Activated CD8-positive, alpha-beta T cell treated with anti-CD3 and anti-CD28 coated beads, Interleukin-2, amount 10 ng/mL, durations not matched to agents 7 days and 5 days (primary cell): ENCODE measurements at regions not wholly inside any gene's neighbourhood (a gene's known extent, or its start where the extent isn't known, plus 50 kb on each side); places are given as distances from the start of the nearest gene placed in this dataset.
"Not testable (repeated sequence)": the region's sequence is repeated elsewhere in the genome, so short reads cannot be mapped to it uniquely, and the experiment has no call there.

Source experiments
- ATAC-seq: fragments of 150-1000 bp; cut with Tn5 transposase; one replicate; pipeline ENCODE4 v1.10.0; 2021; ENCODE audit warnings: moderate library complexity
- CTCF ChIA-PET: fragments of 350-600 bp; sonication (Branson Sonifier 250); formaldehyde crosslinking; loops from one replicate; lab custom pipeline; 2021; ENCODE audit warnings: antibody characterized with exemption; lab: Charles Lee
- POLR2A ChIA-PET: fragments of 350-600 bp; sonication (Branson Sonifier 250); formaldehyde crosslinking; loops from one replicate; lab custom pipeline; 2021; ENCODE audit warnings: antibody characterized with exemption; lab: Charles Lee
- DNase-seq: peaks from one replicate; pipeline ENCODE4 v3.0.0-alpha.2; 2020
- H3K27ac Mint-ChIP-seq: one replicate; pipeline ENCODE4 v1.8.0; 2021; ENCODE audit warnings: mild to moderate bottlenecking, mixed read lengths
- H3K27me3 Mint-ChIP-seq: one replicate; pipeline ENCODE4 v1.8.0; 2021; ENCODE audit warnings: low read depth, mixed read lengths
- H3K36me3 Mint-ChIP-seq: one replicate; pipeline ENCODE4 v1.8.0; 2021; ENCODE audit warnings: low read depth, mixed read lengths
- H3K4me1 Mint-ChIP-seq: one replicate; pipeline ENCODE4 v1.8.0; 2021; ENCODE audit warnings: low read depth, mixed read lengths
- H3K4me3 Mint-ChIP-seq: one replicate; pipeline ENCODE4 v1.8.0; 2021; ENCODE audit warnings: mild to moderate bottlenecking, mixed read lengths
- H3K9me3 Mint-ChIP-seq: one replicate; pipeline ENCODE4 v1.8.0; 2022; ENCODE audit warnings: mixed read lengths; ENCODE audit not compliant: insufficient read depth

GRCh38 chr16:27627136-27627535, 77.2 kb downstream of the KATNIP start:
- Mint-ChIP-seq H3K27me3 (no peaks in the 10 kb centered on the region), H3K27ac (no peak overlapping the region), H3K9me3 (no peaks in the 10 kb centered on the region), H3K4me3 (no peak overlapping the region), H3K4me1 (no peaks in the 10 kb centered on the region), H3K36me3 (no peaks in the 10 kb centered on the region)
- CTCF ChIA-PET, result no interaction called here
- DNase-seq (no peak), ATAC-seq (no peak)
- POLR2A ChIA-PET, result no interaction called here

DNA sequence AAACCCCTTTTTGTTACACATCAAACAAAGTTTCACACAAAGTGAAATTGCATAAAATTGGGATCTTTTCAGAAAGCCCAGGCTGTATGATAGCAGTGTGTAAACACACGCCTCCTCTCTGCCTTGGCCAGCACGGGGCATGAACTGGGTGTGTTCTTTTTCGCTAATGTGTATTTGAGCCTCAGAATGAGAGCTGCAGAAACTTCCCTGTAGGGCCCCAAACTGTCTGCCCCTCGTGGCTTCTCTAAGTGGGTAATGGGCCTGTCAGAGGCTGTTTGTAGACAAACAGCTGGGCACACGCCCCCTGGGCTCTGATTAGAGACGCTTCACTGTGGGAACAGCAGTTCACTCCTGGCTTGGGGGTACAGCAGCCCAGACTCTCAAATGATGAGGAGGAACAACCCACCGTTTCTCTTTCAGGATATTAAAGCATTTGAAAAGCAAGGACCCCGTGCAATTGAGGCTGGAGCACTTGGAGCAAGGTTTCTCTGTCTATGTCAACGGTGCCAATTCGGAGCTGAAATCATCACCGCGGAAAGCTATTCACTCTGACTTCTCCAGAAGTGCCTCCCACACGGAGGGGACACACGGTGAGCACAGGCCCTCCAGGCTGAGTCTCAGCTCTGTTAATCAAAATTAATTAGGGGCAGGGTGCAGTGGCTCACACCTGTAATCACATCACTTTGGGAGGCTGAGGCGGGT, 78.4 kb downstream of the KATNIP start:
- no peaks in the 10 kb centered on the region for H3K36me3 Mint-ChIP-seq

DNA sequence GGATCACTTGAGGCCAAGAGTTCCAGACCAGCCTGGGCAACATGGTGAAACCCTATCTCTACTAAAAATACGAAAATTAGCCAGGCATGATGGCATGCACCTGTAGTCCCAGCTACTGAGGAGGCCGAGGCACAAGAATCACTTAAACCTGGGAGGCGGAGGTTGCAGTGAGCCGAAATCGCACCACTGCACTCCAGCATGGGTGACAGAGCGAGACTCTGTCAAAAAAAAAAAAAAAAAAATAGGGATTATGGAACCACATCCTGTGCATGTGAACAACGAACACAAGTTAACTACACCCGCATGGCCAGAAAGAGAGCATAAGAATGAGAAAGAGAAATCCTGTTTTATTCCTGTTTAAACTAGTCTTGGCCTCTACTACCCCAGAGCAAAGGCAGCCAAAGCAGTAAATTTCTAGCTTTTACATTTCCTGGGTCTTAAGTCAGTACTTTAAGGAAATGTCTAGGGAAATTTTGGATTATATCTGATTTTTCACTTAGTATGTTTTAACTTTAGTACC, 79.1 kb downstream of the KATNIP start:
- DNase-seq, H3K9me3 Mint-ChIP-seq, H3K4me3 Mint-ChIP-seq, CTCF ChIA-PET, ATAC-seq, H3K4me1 Mint-ChIP-seq, H3K27ac Mint-ChIP-seq, H3K36me3 Mint-ChIP-seq, H3K27me3 Mint-ChIP-seq: not testable (repeated sequence)
- POLR2A ChIA-PET, result interaction anchor here (0.6 kb wide), 1 partner anchor 41 kb away, joined by 4 read pairs; no protein-coding TSS in a partner anchor

More for the DNA sequence above, 78.4 kb downstream of the KATNIP start:
- ChIA-PET POLR2A (no interaction called here), CTCF (no interaction called here)
- DNase-seq, result no peak
- H3K4me3 Mint-ChIP-seq, result no peak overlapping the region
- no peak overlapping the region for H3K27ac Mint-ChIP-seq
- no peak for ATAC-seq
- no peaks in the 10 kb centered on the region for H3K4me1 Mint-ChIP-seq
- H3K27me3 Mint-ChIP-seq, result no peaks in the 10 kb centered on the region
- no peaks in the 10 kb centered on the region for H3K9me3 Mint-ChIP-seq

DNA sequence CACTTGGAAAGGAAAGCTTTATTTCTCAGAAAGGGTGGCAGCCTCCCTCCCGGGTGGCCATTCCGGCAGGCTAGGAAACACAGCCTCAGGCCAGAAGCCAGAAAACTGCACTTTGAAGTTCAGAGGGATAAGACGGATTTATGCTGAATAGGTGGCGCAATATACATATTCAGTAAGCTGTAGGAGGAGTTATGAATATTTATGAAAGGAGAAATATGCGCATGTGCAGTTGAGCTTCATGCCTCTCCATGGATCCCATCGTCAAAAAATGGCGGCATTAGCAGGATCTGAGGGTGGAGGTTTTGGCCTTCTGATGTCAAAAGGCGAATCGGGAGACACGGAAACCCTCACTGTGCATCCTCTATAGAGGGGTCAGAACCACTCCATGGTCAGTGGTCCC, 82.3 kb downstream of the KATNIP start:
- POLR2A ChIA-PET, result interaction anchor here (1.1 kb wide), 1 partner anchor 83 kb away, joined by 3 read pairs; the partner anchor contains the start of genes GTF3C1 and KATNIP
- ATAC-seq, result no peak
- H3K27me3 Mint-ChIP-seq, result no peaks in the 10 kb centered on the region
- no peaks in the 10 kb centered on the region for H3K36me3 Mint-ChIP-seq
- CTCF ChIA-PET, result interaction anchor here (1.1 to 2.1 kb wide), 2 partner anchors 8 to 11 kb away, joined by 3 to 9 read pairs; no protein-coding TSS in a partner anchor
- no peak for DNase-seq
- H3K9me3 Mint-ChIP-seq, result no peaks in the 10 kb centered on the region
- peaks cover 2% of the 10 kb centered on the region for H3K4me1 Mint-ChIP-seq
- H3K4me3 Mint-ChIP-seq, result no peak overlapping the region
- H3K27ac Mint-ChIP-seq, result no peak overlapping the region

DNA sequence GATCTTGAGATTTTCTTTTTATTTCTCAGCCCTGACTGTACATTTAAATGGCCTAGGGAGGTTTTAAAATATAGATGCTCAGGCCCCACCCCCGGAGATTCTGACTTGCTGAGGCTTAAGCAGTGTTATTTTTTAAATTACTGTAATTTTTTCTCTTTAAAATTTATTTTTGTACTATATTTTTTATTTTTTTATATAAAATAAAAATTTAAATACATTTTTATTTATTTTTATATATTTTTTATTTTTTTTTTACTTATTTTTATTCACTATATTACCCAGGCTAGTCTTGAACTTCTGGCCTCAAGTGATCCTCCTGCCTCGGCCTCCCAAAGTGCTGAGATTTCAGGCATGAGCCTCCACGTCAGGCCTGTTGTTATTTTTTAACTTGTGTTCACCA, 83.3 kb downstream of the KATNIP start:
- H3K4me1 Mint-ChIP-seq, result peaks cover 2% of the 10 kb centered on the region
- ATAC-seq, result no peak
- no peaks in the 10 kb centered on the region for H3K27me3 Mint-ChIP-seq
- H3K27ac Mint-ChIP-seq, result no peak overlapping the region
- no peaks in the 10 kb centered on the region for H3K36me3 Mint-ChIP-seq
- H3K4me3 Mint-ChIP-seq, result no peak overlapping the region
- POLR2A ChIA-PET, result no interaction called here
- no peaks in the 10 kb centered on the region for H3K9me3 Mint-ChIP-seq
- CTCF ChIA-PET, result no interaction called here
- DNase-seq, result no peak

- H3K4me3 Mint-ChIP-seq, result no peak overlapping the region
- ChIA-PET CTCF (no interaction called here), POLR2A (no interaction called here)
- H3K4me1 Mint-ChIP-seq, result peaks cover 2% of the 10 kb centered on the region
- no peaks in the 10 kb centered on the region for H3K9me3 Mint-ChIP-seq
- no peak overlapping the region for H3K27ac Mint-ChIP-seq
- H3K27me3 Mint-ChIP-seq, result no peaks in the 10 kb centered on the region
- ATAC-seq (no peak), DNase-seq (no peak)
- no peaks in the 10 kb centered on the region for H3K36me3 Mint-ChIP-seq
These were observed 83.8 kb downstream of the KATNIP start for GRCh38 chr16:27633721-27634120.

GRCh38 chr16:27634779-27635178, 84.8 kb downstream of the KATNIP start:
- POLR2A ChIA-PET, result no interaction called here
- H3K27me3 Mint-ChIP-seq, result no peaks in the 10 kb centered on the region
- no peaks in the 10 kb centered on the region for H3K36me3 Mint-ChIP-seq
- DNase-seq (no peak), ATAC-seq (no peak)
- no peak overlapping the region for H3K27ac Mint-ChIP-seq
- CTCF ChIA-PET, result no interaction called here
- H3K9me3 Mint-ChIP-seq, result no peaks in the 10 kb centered on the region
- no peak overlapping the region for H3K4me3 Mint-ChIP-seq
- peaks cover 2% of the 10 kb centered on the region for H3K4me1 Mint-ChIP-seq

GRCh38 chr16:27636453-27637240, 86.7 kb downstream of the KATNIP start:
- POLR2A ChIA-PET, result no interaction called here
- CTCF ChIA-PET, result interaction anchor here (0.9 to 1.5 kb wide), 2 partner anchors 10 to 336 kb away, joined by 3 read pairs; no protein-coding TSS in a partner anchor
- no peak overlapping the region for H3K4me3 Mint-ChIP-seq

DNA sequence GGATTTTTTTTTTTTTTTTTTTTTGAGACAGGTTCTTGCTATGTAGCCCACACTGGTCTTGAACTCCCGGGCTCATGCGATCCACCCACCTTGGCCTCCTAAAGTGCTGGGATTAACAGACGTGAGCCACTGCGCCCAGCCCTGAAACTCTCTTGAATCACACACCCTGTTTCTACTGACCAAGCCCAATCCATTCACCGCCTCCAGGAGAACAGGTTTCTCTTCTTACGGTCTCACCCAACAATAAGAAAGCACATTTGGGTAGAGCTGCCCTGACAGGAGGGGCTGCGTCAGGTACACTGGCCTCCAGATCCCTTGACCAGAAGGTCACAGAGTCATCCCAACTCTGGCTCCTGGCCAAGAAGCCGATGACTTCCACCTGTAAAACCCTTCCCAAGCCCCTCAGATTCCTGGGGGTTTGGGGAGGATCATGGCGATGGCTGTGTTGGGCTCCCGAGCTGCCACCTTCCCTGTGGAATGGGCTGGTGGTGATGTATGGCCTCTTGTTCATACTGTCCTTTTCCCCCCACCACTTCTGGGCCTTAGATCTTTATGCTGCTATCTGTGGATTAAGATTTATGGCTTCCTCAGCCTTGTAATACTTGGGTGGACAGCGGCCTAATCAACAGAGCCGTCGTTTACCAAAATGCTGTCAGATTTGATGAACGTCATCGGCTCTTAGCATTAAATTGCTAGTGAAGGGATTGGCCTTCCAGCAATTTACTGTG, 89.1 kb downstream of the KATNIP start:
- no peaks in the 10 kb centered on the region for H3K27me3 Mint-ChIP-seq
- DNase-seq, result no peak
- no peak overlapping the region for H3K27ac Mint-ChIP-seq
- no peak overlapping the region for H3K4me3 Mint-ChIP-seq
- no peaks in the 10 kb centered on the region for H3K9me3 Mint-ChIP-seq
- peaks cover 2% of the 10 kb centered on the region for H3K36me3 Mint-ChIP-seq
- POLR2A ChIA-PET, result no interaction called here
- ATAC-seq, result no peak
- CTCF ChIA-PET, result interaction anchor here (1.0 to 1.4 kb wide), 7 partner anchors 8 to 433 kb away, joined by 3 to 9 read pairs (median 3); no protein-coding TSS in a partner anchor
- H3K4me1 Mint-ChIP-seq, result peaks cover 7% of the 10 kb centered on the region

More at GRCh38 chr16:27636453-27637240, 86.7 kb downstream of the KATNIP start:
- H3K9me3 Mint-ChIP-seq, result no peaks in the 10 kb centered on the region
- peaks cover 7% of the 10 kb centered on the region for H3K4me1 Mint-ChIP-seq
- no peak for DNase-seq
- H3K27ac Mint-ChIP-seq, result no peak overlapping the region
- peak; percentile 25 for ATAC-seq
- no peaks in the 10 kb centered on the region for H3K27me3 Mint-ChIP-seq
- no peaks in the 10 kb centered on the region for H3K36me3 Mint-ChIP-seq

- no peak overlapping the region for H3K27ac Mint-ChIP-seq
- CTCF ChIA-PET, result interaction anchor here (0.7 to 1.4 kb wide), 12 partner anchors 8 to 578 kb away, joined by 3 to 9 read pairs (median 3); no protein-coding TSS in a partner anchor
- H3K4me1 Mint-ChIP-seq, result peaks cover 7% of the 10 kb centered on the region
- DNase-seq (peak; percentile 35), ATAC-seq (peak; percentile 70)
- POLR2A ChIA-PET, result no interaction called here
- H3K36me3 Mint-ChIP-seq, result peaks cover 2% of the 10 kb centered on the region
- H3K9me3 Mint-ChIP-seq, result no peaks in the 10 kb centered on the region
- no peak overlapping the region for H3K4me3 Mint-ChIP-seq
- H3K27me3 Mint-ChIP-seq, result no peaks in the 10 kb centered on the region
These were observed 89.8 kb downstream of the KATNIP start for GRCh38 chr16:27639561-27640276.

DNA sequence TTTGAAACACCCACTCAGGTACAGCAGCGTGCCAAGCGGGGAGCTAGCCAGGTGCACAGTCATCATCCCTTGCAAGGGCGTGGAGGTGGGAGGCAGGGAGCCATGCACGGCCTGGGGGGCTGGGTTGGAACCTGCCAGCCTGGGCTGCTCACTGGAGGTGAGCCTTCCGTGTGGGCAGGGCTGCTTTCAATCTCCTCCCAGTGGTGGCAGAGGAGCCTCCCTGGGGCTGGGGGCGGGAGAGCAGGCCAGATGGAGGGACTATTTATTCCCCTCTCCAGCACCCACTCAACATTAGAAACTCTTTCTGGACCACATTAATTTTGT, 90.3 kb downstream of the KATNIP start:
- no peak for ATAC-seq
- no peaks in the 10 kb centered on the region for H3K27me3 Mint-ChIP-seq
- ChIA-PET POLR2A (no interaction called here), CTCF (interaction anchor here (0.7 to 1.4 kb wide), 12 partner anchors 9 to 578 kb away, joined by 3 to 9 read pairs (median 3); no protein-coding TSS in a partner anchor)
- peaks cover 2% of the 10 kb centered on the region for H3K36me3 Mint-ChIP-seq
- DNase-seq, result no peak
- H3K27ac Mint-ChIP-seq, result no peak overlapping the region
- H3K4me1 Mint-ChIP-seq, result peaks cover 7% of the 10 kb centered on the region
- no peaks in the 10 kb centered on the region for H3K9me3 Mint-ChIP-seq
- H3K4me3 Mint-ChIP-seq, result no peak overlapping the region
